ENCODE measurements at regions not wholly inside any gene's neighbourhood (a gene's known extent, or its start where the extent isn't known, plus 50 kb on each side); places are given as distances from the start of the nearest gene placed in this dataset.
A peak's percentile ranks its signal among the peaks of the same experiment; 100 is the strongest.

GRCh38 chr22:49233507-49234100, 594.1 kb downstream of the BRD1 start:
- Histone ChIP-seq H3K4me3 (replicated peaks; ENCODE audit: insufficient read depth, low read length) (no peak overlapping the region), H3K27me3 (ENCODE audit: insufficient read depth, poor library complexity, severe bottlenecking) (no peaks in the 10 kb centered on the region), H3K27ac (replicated peaks) (no peak overlapping the region)
- TF ChIP-seq CTCF (IDR thresholded peaks at IDR 0.05; ENCODE audit: insufficient read depth, low read length), result no peak
- no peak for TF ChIP-seq REST (IDR thresholded peaks at IDR 0.05; ENCODE audit: insufficient replicate concordance, low read depth)
- TF ChIP-seq GABPA (IDR thresholded peaks at IDR 0.05; ENCODE audit: low read depth), result no peak
- no peak for TF ChIP-seq SPI1 (IDR thresholded peaks at IDR 0.05; ENCODE audit: borderline replicate concordance, low read depth)
- TF ChIP-seq POLR2AphosphoS5 (IDR thresholded peaks at IDR 0.05; ENCODE audit: low read depth), result no peak
- DNase-seq (ENCODE audit: low read depth in 1 of 2, low spot score in 1 of 2), result no peak

- Histone ChIP-seq H3K4me3 (replicated peaks; ENCODE audit: insufficient read depth, low read length) (no peak overlapping the region), H3K27ac (replicated peaks) (no peak overlapping the region), H3K27me3 (ENCODE audit: insufficient read depth, poor library complexity, severe bottlenecking) (no peaks in the 10 kb centered on the region)
- no peak for TF ChIP-seq POLR2AphosphoS5 (IDR thresholded peaks at IDR 0.05; ENCODE audit: low read depth)
- no peak for TF ChIP-seq GABPA (IDR thresholded peaks at IDR 0.05; ENCODE audit: low read depth)
- no peak for TF ChIP-seq REST (IDR thresholded peaks at IDR 0.05; ENCODE audit: insufficient replicate concordance, low read depth)
- no peak for TF ChIP-seq SPI1 (IDR thresholded peaks at IDR 0.05; ENCODE audit: borderline replicate concordance, low read depth)
- DNase-seq (ENCODE audit: low read depth in 1 of 2, low spot score in 1 of 2), result no peak
These were observed 595.2 kb downstream of the BRD1 start for GRCh38 chr22:49232319-49233067.

- Histone ChIP-seq H3K4me3 (replicated peaks; ENCODE audit: insufficient read depth, low read length) (no peak overlapping the region), H3K27ac (replicated peaks) (no peak overlapping the region)
These were observed 597.5 kb downstream of the BRD1 start for GRCh38 chr22:49230194-49230577.

More at GRCh38 chr22:49230194-49230577, 597.5 kb downstream of the BRD1 start:
- TF ChIP-seq GABPA (IDR thresholded peaks at IDR 0.05; ENCODE audit: low read depth), result no peak
- no peak for TF ChIP-seq POLR2AphosphoS5 (IDR thresholded peaks at IDR 0.05; ENCODE audit: low read depth)
- TF ChIP-seq REST (IDR thresholded peaks at IDR 0.05; ENCODE audit: insufficient replicate concordance, low read depth), result peak; percentile 92
- TF ChIP-seq CTCF (IDR thresholded peaks at IDR 0.05; ENCODE audit: insufficient read depth, low read length), result no peak
- no peak for TF ChIP-seq SPI1 (IDR thresholded peaks at IDR 0.05; ENCODE audit: borderline replicate concordance, low read depth)
- H3K27me3 ChIP-seq (ENCODE audit: insufficient read depth, poor library complexity, severe bottlenecking), result no peaks in the 10 kb centered on the region
- no peak for DNase-seq (ENCODE audit: low read depth in 1 of 2, low spot score in 1 of 2)

All from HL-60 (cell line).